ENCODE measurements at regions not wholly inside any gene's neighbourhood (a gene's known extent, or its start where the extent isn't known, plus 50 kb on each side); places are given as distances from the start of the nearest gene placed in this dataset.

DNA sequence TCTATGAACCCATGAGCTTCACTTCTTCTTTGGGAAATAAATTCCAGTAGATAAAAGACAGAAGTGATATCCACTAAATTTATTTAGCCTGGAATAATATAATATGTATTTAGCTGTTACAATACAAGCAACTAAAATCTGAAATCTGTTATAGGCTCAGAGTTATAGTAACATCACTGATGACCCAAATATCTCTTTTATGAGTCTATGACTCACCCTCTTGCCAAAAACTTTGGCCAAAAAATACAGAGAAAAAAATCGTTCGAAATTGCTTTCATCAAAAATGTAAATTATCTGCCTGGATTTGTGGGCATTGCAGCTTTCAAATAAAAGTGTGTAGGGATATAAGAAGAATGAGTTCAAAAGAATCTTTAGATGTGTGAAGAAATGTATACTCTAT lies 89.4 kb upstream of the DKK2 start:
- DNase-seq (no peak), ATAC-seq (replicated peaks in 1 of 4) (no peak)
- Mint-ChIP-seq H3K4me1 (no peaks in the 10 kb centered on the region), H3K27me3 (peaks cover 0 to 3% of the 10 kb centered on the region in 2 donors), H3K4me3 (no peak overlapping the region), H3K27ac (no peak overlapping the region), H3K9me3 (peaks cover 0 to 4% (median 0%) of the 10 kb centered on the region in 3 donors), H3K36me3 (no peaks in the 10 kb centered on the region)
- ChIA-PET CTCF (no interaction called here), POLR2A (no interaction called here)
- no peaks in the 10 kb centered on the region for H3K4me1 ChIP-seq (ENCODE audit: control insufficient read depth in 1 of 2, extremely low read depth in 1 of 2, insufficient read depth in 2 of 2, low read length in 2 of 2)
- H3K27me3 ChIP-seq (replicated peaks in 1 of 2; ENCODE audit: control insufficient read depth in 2 of 2, extremely low read depth in 1 of 2, insufficient read depth in 2 of 2, low read length in 1 of 2): no peaks in the 10 kb centered on the region
- no peak overlapping the region for H3K4me3 ChIP-seq (ENCODE audit: control insufficient read depth in 1 of 2, extremely low read depth in 1 of 2, low read length in 1 of 2)
- no CpG with 5 or more reads among the region's 2 CpGs for WGBS (ENCODE audit: insufficient coverage)
- H3K27ac ChIP-seq (ENCODE audit: low read length): no peak overlapping the region
- H3K36me3 ChIP-seq (ENCODE audit: control insufficient read depth in 2 of 2, extremely low read depth in 1 of 2, insufficient read depth in 1 of 2, low read length in 1 of 2): no peaks in the 10 kb centered on the region
- no peaks in the 10 kb centered on the region for H3K9me3 ChIP-seq

DNA sequence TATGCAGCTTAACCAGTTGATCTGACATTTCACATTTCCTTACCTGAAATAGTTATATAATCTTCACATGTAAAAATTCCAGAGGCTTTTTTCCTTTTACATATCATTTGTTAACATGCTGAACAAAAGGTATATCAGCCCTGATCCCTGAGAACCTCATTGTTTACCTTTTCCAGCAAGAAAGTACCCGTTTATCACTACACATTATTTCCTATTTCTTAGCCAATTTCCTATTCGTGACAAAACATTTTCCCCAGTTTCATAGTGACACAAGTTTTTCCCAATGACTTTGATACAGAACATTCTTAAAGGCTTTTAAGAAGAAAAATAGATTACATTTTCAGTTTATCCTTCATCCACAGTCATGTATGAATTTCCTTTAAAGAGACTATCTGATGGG lies 86.6 kb upstream of the DKK2 start:
- POLR2A ChIA-PET: no interaction called here
- WGBS (ENCODE audit: insufficient coverage): 38% methylated on average over 1 of the region's 2 CpGs
- Mint-ChIP-seq H3K27ac (no peak overlapping the region), H3K4me3 (no peak overlapping the region), H3K4me1 (no peaks in the 10 kb centered on the region), H3K36me3 (no peaks in the 10 kb centered on the region), H3K27me3 (peaks cover 0 to 3% of the 10 kb centered on the region in 2 donors), H3K9me3 (peaks cover 0 to 4% (median 0%) of the 10 kb centered on the region in 3 donors)
- no peak overlapping the region for H3K4me3 ChIP-seq (ENCODE audit: control insufficient read depth in 1 of 2, extremely low read depth in 1 of 2, low read length in 1 of 2)
- H3K27ac ChIP-seq (ENCODE audit: low read length): no peak overlapping the region
- DNase-seq (no peak), ATAC-seq (replicated peaks in 1 of 4) (no peak)
- H3K36me3 ChIP-seq (ENCODE audit: control insufficient read depth in 2 of 2, extremely low read depth in 1 of 2, insufficient read depth in 1 of 2, low read length in 1 of 2): no peaks in the 10 kb centered on the region
- CTCF ChIA-PET: no interaction called here
- H3K9me3 ChIP-seq: no peaks in the 10 kb centered on the region
- no peaks in the 10 kb centered on the region for H3K27me3 ChIP-seq (replicated peaks in 1 of 2; ENCODE audit: control insufficient read depth in 2 of 2, extremely low read depth in 1 of 2, insufficient read depth in 2 of 2, low read length in 1 of 2)
- H3K4me1 ChIP-seq (ENCODE audit: control insufficient read depth in 1 of 2, extremely low read depth in 1 of 2, insufficient read depth in 2 of 2, low read length in 2 of 2): no peaks in the 10 kb centered on the region

DNA sequence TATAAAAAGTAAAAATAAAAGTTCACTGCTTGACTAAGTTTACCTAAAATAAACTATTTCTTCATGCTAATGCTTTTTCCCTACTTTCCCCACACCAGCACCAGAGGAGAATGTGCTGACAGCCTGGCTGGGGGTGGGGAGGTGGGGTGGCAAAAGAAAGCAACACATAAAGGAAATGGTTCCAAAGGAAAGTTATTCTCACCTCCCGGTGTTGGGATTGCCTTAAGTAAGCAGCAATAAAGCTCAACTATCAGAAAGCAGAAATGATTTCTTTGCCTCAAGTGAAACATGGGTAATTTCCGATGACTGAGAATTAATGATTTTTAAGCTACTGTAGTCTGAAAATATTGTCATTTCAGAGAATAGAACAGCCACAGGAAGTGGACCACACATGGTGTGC lies 84.5 kb upstream of the DKK2 start:
- H3K4me3 Mint-ChIP-seq: no peak overlapping the region
- no peak overlapping the region for H3K4me3 ChIP-seq (ENCODE audit: control insufficient read depth in 1 of 2, extremely low read depth in 1 of 2, low read length in 1 of 2)
- ChIA-PET CTCF (no interaction called here), POLR2A (no interaction called here)
- 50% methylated on average over 1 of the region's 2 CpGs for WGBS (ENCODE audit: insufficient coverage)
- no peaks in the 10 kb centered on the region for H3K36me3 Mint-ChIP-seq
- H3K9me3 ChIP-seq: no peaks in the 10 kb centered on the region
- no peak overlapping the region for H3K27ac ChIP-seq (ENCODE audit: low read length)
- H3K4me1 Mint-ChIP-seq: no peaks in the 10 kb centered on the region
- no peaks in the 10 kb centered on the region for H3K27me3 ChIP-seq (replicated peaks in 1 of 2; ENCODE audit: control insufficient read depth in 2 of 2, extremely low read depth in 1 of 2, insufficient read depth in 2 of 2, low read length in 1 of 2)
- no peak for DNase-seq
- H3K36me3 ChIP-seq (ENCODE audit: control insufficient read depth in 2 of 2, extremely low read depth in 1 of 2, insufficient read depth in 1 of 2, low read length in 1 of 2): no peaks in the 10 kb centered on the region
- peaks cover 0 to 4% (median 3%) of the 10 kb centered on the region in 3 donors for H3K9me3 Mint-ChIP-seq
- no peak overlapping the region for H3K27ac Mint-ChIP-seq
- no peaks in the 10 kb centered on the region for H3K27me3 Mint-ChIP-seq
- no peak for ATAC-seq (replicated peaks in 1 of 4)
- no peaks in the 10 kb centered on the region for H3K4me1 ChIP-seq (ENCODE audit: control insufficient read depth in 1 of 2, extremely low read depth in 1 of 2, insufficient read depth in 2 of 2, low read length in 2 of 2)

- ChIA-PET CTCF (no interaction called here), POLR2A (no interaction called here)
- Histone ChIP-seq H3K27ac (ENCODE audit: low read length) (no peak overlapping the region), H3K27me3 (replicated peaks in 1 of 2; ENCODE audit: control insufficient read depth in 2 of 2, extremely low read depth in 1 of 2, insufficient read depth in 2 of 2, low read length in 1 of 2) (no peaks in the 10 kb centered on the region), H3K36me3 (ENCODE audit: control insufficient read depth in 2 of 2, extremely low read depth in 1 of 2, insufficient read depth in 1 of 2, low read length in 1 of 2) (no peaks in the 10 kb centered on the region), H3K9me3 (no peaks in the 10 kb centered on the region), H3K4me1 (ENCODE audit: control insufficient read depth in 1 of 2, extremely low read depth in 1 of 2, insufficient read depth in 2 of 2, low read length in 2 of 2) (no peaks in the 10 kb centered on the region), H3K4me3 (ENCODE audit: control insufficient read depth in 1 of 2, extremely low read depth in 1 of 2, low read length in 1 of 2) (no peak overlapping the region)
- Mint-ChIP-seq H3K27ac (no peak overlapping the region), H3K36me3 (no peaks in the 10 kb centered on the region), H3K9me3 (peaks cover 0 to 3% (median 0%) of the 10 kb centered on the region in 3 donors), H3K27me3 (no peaks in the 10 kb centered on the region), H3K4me1 (no peaks in the 10 kb centered on the region), H3K4me3 (no peak overlapping the region)
- DNase-seq (no peak), ATAC-seq (replicated peaks in 1 of 4) (no peak)
- WGBS (ENCODE audit: insufficient coverage): 83% methylated on average over 1 of the region's 1 CpG
These were observed 81.6 kb upstream of the DKK2 start for GRCh38 chr4:107117726-107118125.

- H3K27ac ChIP-seq (ENCODE audit: low read length): no peak overlapping the region
- no peaks in the 10 kb centered on the region for H3K9me3 ChIP-seq
- H3K36me3 Mint-ChIP-seq: no peaks in the 10 kb centered on the region
- no peak for ATAC-seq (replicated peaks in 1 of 4)
- H3K27ac Mint-ChIP-seq: no peak overlapping the region
- H3K4me3 ChIP-seq (ENCODE audit: control insufficient read depth in 1 of 2, extremely low read depth in 1 of 2, low read length in 1 of 2): no peak overlapping the region
- no peaks in the 10 kb centered on the region for H3K27me3 Mint-ChIP-seq
- 80% methylated on average over 1 of the region's 5 CpGs for WGBS (ENCODE audit: insufficient coverage)
- CTCF ChIA-PET: no interaction called here
- no peak for DNase-seq
- POLR2A ChIA-PET: no interaction called here
- H3K27me3 ChIP-seq (replicated peaks in 1 of 2; ENCODE audit: control insufficient read depth in 2 of 2, extremely low read depth in 1 of 2, insufficient read depth in 2 of 2, low read length in 1 of 2): no peaks in the 10 kb centered on the region
- H3K9me3 Mint-ChIP-seq: peaks cover 0 to 5% (median 2%) of the 10 kb centered on the region in 3 donors
- H3K4me3 Mint-ChIP-seq: no peak overlapping the region
- H3K4me1 Mint-ChIP-seq: no peaks in the 10 kb centered on the region
- no peaks in the 10 kb centered on the region for H3K4me1 ChIP-seq (ENCODE audit: control insufficient read depth in 1 of 2, extremely low read depth in 1 of 2, insufficient read depth in 2 of 2, low read length in 2 of 2)
- H3K36me3 ChIP-seq (ENCODE audit: control insufficient read depth in 2 of 2, extremely low read depth in 1 of 2, insufficient read depth in 1 of 2, low read length in 1 of 2): no peaks in the 10 kb centered on the region
These were observed 79.2 kb upstream of the DKK2 start for GRCh38 chr4:107115185-107115847.

DNA sequence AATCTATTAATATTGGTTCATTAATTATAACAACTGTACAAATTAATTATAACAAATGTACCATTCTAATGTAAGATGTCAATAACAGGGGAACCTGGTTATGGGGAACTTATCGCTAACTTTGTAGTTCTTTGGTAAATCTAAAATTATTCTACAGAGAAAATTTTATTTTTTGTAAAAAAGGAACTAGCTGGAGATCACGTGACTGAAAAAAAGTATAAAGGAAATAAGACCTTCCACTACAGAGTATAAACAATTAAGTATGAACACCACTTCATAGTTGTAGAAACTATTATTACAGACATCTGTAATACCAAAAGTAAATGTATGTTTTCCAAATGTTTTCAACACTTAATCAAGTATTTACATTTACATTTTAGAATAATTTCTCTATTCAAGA lies 77.9 kb upstream of the DKK2 start:
- ATAC-seq (replicated peaks in 1 of 4) (no peak), DNase-seq (no peak)
- Histone ChIP-seq H3K27ac (ENCODE audit: low read length) (no peak overlapping the region), H3K4me1 (ENCODE audit: control insufficient read depth in 1 of 2, extremely low read depth in 1 of 2, insufficient read depth in 2 of 2, low read length in 2 of 2) (no peaks in the 10 kb centered on the region), H3K9me3 (no peaks in the 10 kb centered on the region), H3K27me3 (replicated peaks in 1 of 2; ENCODE audit: control insufficient read depth in 2 of 2, extremely low read depth in 1 of 2, insufficient read depth in 2 of 2, low read length in 1 of 2) (no peaks in the 10 kb centered on the region), H3K4me3 (ENCODE audit: control insufficient read depth in 1 of 2, extremely low read depth in 1 of 2, low read length in 1 of 2) (no peak overlapping the region), H3K36me3 (ENCODE audit: control insufficient read depth in 2 of 2, extremely low read depth in 1 of 2, insufficient read depth in 1 of 2, low read length in 1 of 2) (no peaks in the 10 kb centered on the region)
- H3K27ac Mint-ChIP-seq: no peak overlapping the region
- ChIA-PET CTCF (no interaction called here), POLR2A (no interaction called here)
- H3K4me1 Mint-ChIP-seq: no peaks in the 10 kb centered on the region
- no CpG with 5 or more reads among the region's 2 CpGs for WGBS (ENCODE audit: insufficient coverage)
- no peaks in the 10 kb centered on the region for H3K27me3 Mint-ChIP-seq
- no peak overlapping the region for H3K4me3 Mint-ChIP-seq
- no peaks in the 10 kb centered on the region for H3K36me3 Mint-ChIP-seq
- peaks cover 0 to 5% (median 2%) of the 10 kb centered on the region in 3 donors for H3K9me3 Mint-ChIP-seq

DNA sequence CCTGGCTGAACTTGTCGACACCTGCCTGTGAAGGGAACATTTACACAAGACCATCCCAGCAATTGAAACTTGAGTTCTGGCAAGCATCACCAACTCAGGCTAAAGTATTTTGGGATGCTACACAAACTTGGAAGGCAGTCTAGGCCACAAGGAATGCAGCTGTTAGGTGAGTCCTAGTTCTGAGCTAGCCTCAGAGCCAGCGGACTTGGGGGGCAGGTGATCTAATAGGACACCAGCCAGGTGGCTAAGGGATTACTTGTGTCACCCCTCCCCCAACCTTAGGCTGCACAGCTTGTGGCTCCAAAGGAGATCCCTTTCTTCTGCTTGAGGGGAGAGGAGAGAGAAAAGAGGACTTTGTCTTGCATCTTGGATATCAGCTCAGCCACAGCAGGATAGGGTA lies 62.3 kb upstream of the DKK2 start:
- DNase-seq (no peak), ATAC-seq (replicated peaks in 1 of 4) (no peak)
- Histone ChIP-seq H3K36me3 (ENCODE audit: control insufficient read depth in 2 of 2, extremely low read depth in 1 of 2, insufficient read depth in 1 of 2, low read length in 1 of 2) (no peaks in the 10 kb centered on the region), H3K27me3 (replicated peaks in 1 of 2; ENCODE audit: control insufficient read depth in 2 of 2, extremely low read depth in 1 of 2, insufficient read depth in 2 of 2, low read length in 1 of 2) (no peaks in the 10 kb centered on the region), H3K27ac (ENCODE audit: low read length) (no peak overlapping the region), H3K4me1 (ENCODE audit: control insufficient read depth in 1 of 2, extremely low read depth in 1 of 2, insufficient read depth in 2 of 2, low read length in 2 of 2) (no peaks in the 10 kb centered on the region), H3K9me3 (no peaks in the 10 kb centered on the region), H3K4me3 (ENCODE audit: control insufficient read depth in 1 of 2, extremely low read depth in 1 of 2, low read length in 1 of 2) (no peak overlapping the region)
- 100% methylated on average over 1 of the region's 2 CpGs for WGBS (ENCODE audit: insufficient coverage)
- Mint-ChIP-seq H3K9me3 (peaks cover 0 to 7% (median 3%) of the 10 kb centered on the region in 3 donors), H3K4me1 (no peaks in the 10 kb centered on the region), H3K27ac (no peak overlapping the region), H3K27me3 (peaks cover 3% of the 10 kb centered on the region in 2 donors), H3K36me3 (no peaks in the 10 kb centered on the region), H3K4me3 (no peak overlapping the region)
- CTCF ChIA-PET: no interaction called here
- POLR2A ChIA-PET: no interaction called here

All from T-cell (primary cell).